ENCODE measurements at regions not wholly inside any gene's neighbourhood (a gene's known extent, or its start where the extent isn't known, plus 50 kb on each side); places are given as distances from the start of the nearest gene placed in this dataset.

DNA sequence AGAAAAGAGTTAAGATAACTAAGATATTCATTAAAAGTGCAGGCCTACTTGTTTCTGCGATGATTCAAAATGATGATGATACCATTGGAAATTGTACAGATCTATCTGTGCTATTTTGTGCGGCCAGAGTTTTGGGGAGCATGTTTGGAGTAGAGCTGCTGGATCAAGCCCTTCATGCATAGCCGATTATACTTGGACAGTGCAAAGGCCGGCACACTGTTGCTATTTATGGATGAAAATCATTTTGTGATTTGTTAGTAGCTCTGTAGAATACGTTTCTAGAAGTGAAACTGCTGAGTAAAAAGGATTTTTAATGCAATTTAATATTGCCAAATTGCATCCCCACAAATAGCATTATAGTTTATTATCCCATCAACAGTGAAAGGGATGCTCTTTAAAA, 82.1 kb upstream of the NMUR2 start (continued):
- TF ChIP-seq, protein P1, sequence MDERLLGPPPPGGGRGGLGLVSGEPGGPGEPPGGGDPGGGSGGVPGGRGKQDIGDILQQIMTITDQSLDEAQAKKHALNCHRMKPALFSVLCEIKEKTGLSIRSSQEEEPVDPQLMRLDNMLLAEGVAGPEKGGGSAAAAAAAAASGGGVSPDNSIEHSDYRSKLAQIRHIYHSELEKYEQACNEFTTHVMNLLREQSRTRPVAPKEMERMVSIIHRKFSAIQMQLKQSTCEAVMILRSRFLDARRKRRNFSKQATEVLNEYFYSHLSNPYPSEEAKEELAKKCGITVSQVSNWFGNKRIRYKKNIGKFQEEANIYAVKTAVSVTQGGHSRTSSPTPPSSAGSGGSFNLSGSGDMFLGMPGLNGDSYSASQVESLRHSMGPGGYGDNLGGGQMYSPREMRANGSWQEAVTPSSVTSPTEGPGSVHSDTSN (CRISPR knock-in tag; IDR thresholded peaks at IDR 0.05): no peak
- TF ChIP-seq XRCC5 (optimal IDR thresholded peaks at IDR 0.05; ENCODE audit: low read length): no peak

DNA sequence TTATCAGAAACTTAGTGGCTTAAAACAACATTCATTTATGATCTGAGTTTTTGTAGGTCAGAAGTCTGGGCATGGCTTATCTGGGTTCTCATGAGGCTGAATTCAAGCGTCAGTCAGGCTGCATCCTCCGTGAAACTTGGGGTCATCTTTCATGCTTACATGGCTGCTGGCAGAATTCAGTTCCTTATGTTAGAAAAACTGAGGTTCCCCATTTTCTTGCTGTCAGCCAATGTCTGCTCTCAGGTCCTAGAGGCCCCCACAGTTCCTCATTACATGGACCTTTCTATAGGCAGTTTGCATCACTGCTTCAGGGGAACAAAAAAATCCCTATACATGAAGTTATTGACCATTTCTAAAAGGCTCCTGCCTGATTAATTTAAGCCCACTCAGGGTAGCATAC, 83.8 kb upstream of the NMUR2 start:
- DNase-seq (ENCODE audit: low spot score): no peak
- no peaks in the 10 kb centered on the region for H3K36me3 ChIP-seq (replicated peaks in 1 of 2; ENCODE audit: control insufficient read depth in 1 of 2, insufficient read depth in 2 of 2, low read length in 2 of 2)
- no peaks in the 10 kb centered on the region for H3K27me3 ChIP-seq (ENCODE audit: control insufficient read depth in 1 of 2, insufficient read depth in 2 of 2, low read length in 2 of 2)
- BruUV-seq (replicated peaks): no TSS peak
- no peaks in the 10 kb centered on the region for H4K20me1 ChIP-seq (ENCODE audit: insufficient read depth, low read length)
- intact Hi-C loops (cut with micrococcal nuclease; ENCODE audit: unreplicated experiment) (no loop called here), in situ Hi-C loops (cut with HindIII; ENCODE audit: extremely low pct_ligation_motif_present, low pct_unique_long_range_greater_than_20kb) (no loop called here)
- 20% methylated on average over 1 of the region's 2 CpGs for WGBS (ENCODE audit: low lambda C conversion rate)
- CTCF ChIA-PET (ENCODE audit: low intra/inter-chr PET ratio, low total read pairs): no interaction called here
- no peak overlapping the region for H2AFZ ChIP-seq (ENCODE audit: low read length)
- H3K9ac ChIP-seq (ENCODE audit: insufficient read depth, low read depth, low read length): no peak overlapping the region
- H3K79me2 ChIP-seq (ENCODE audit: insufficient read depth, low read length): no peaks in the 10 kb centered on the region
- POLR2A ChIA-PET: no interaction called here
- H3K27ac ChIP-seq (ENCODE audit: extremely low read length, insufficient read depth, low read length): no peak overlapping the region
- H3K9me3 ChIP-seq (ENCODE audit: low read length): no peaks in the 10 kb centered on the region
- no peak overlapping the region for H3K4me3 ChIP-seq (replicated peaks in 1 of 3; ENCODE audit: insufficient read depth in 1 of 3, low read depth in 2 of 3, low read length in 3 of 3)
- H3K4me1 ChIP-seq (ENCODE audit: insufficient read depth, low read length): no peaks in the 10 kb centered on the region
- H3K4me2 ChIP-seq (ENCODE audit: low read depth, low read length): no peak overlapping the region
- no peak for FAIRE-seq
- no peak for ATAC-seq
- TF ChIP-seq, protein P2, sequence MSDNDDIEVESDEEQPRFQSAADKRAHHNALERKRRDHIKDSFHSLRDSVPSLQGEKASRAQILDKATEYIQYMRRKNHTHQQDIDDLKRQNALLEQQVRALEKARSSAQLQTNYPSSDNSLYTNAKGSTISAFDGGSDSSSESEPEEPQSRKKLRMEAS (IDR thresholded peaks at IDR 0.05): no peak
- TF ChIP-seq, protein P3, sequence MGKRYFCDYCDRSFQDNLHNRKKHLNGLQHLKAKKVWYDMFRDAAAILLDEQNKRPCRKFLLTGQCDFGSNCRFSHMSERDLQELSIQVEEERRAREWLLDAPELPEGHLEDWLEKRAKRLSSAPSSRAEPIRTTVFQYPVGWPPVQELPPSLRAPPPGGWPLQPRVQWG (CRISPR knock-in tag; IDR thresholded peaks at IDR 0.05; ENCODE audit: borderline replicate concordance, low read depth): no peak
- TF ChIP-seq PAWR (CRISPR knock-in tag; IDR thresholded peaks at IDR 0.05; ENCODE audit: borderline replicate concordance) (no peak), ZNF350 (CRISPR knock-in tag; IDR thresholded peaks at IDR 0.05; ENCODE audit: borderline replicate concordance, low read depth) (no peak), NR3C1 (CRISPR knock-in tag; IDR thresholded peaks at IDR 0.05) (no peak), RBM39 (IDR thresholded peaks at IDR 0.05; ENCODE audit: low read depth, low read length, poor library complexity, severe bottlenecking) (no peak), KLF16 (CRISPR knock-in tag; IDR thresholded peaks at IDR 0.05) (no peak), YEATS4 (CRISPR knock-in tag; IDR thresholded peaks at IDR 0.05; ENCODE audit: borderline replicate concordance) (no peak), GFI1 (CRISPR knock-in tag; IDR thresholded peaks at IDR 0.05; ENCODE audit: borderline replicate concordance) (no peak), EHMT2 (IDR thresholded peaks at IDR 0.05; ENCODE audit: borderline replicate concordance, low read depth, low read length) (no peak), CHD2 (IDR thresholded peaks at IDR 0.05; ENCODE audit: low read depth, low read length) (no peak), NCOR1 (IDR thresholded peaks at IDR 0.05; ENCODE audit: borderline replicate concordance, low read length) (no peak), JUND (CRISPR knock-in tag; IDR thresholded peaks at IDR 0.05) (no peak), FOXK1 (CRISPR knock-in tag; IDR thresholded peaks at IDR 0.05; ENCODE audit: borderline replicate concordance, low read depth) (no peak), ZNF737 (CRISPR knock-in tag; IDR thresholded peaks at IDR 0.05; ENCODE audit: borderline replicate concordance) (no peak), IKZF1 (IDR thresholded peaks at IDR 0.05) (no peak), SP140L (CRISPR knock-in tag; IDR thresholded peaks at IDR 0.05; ENCODE audit: borderline replicate concordance) (no peak), ZNF672 (CRISPR knock-in tag; IDR thresholded peaks at IDR 0.05) (no peak)
- TF ChIP-seq, protein P4, sequence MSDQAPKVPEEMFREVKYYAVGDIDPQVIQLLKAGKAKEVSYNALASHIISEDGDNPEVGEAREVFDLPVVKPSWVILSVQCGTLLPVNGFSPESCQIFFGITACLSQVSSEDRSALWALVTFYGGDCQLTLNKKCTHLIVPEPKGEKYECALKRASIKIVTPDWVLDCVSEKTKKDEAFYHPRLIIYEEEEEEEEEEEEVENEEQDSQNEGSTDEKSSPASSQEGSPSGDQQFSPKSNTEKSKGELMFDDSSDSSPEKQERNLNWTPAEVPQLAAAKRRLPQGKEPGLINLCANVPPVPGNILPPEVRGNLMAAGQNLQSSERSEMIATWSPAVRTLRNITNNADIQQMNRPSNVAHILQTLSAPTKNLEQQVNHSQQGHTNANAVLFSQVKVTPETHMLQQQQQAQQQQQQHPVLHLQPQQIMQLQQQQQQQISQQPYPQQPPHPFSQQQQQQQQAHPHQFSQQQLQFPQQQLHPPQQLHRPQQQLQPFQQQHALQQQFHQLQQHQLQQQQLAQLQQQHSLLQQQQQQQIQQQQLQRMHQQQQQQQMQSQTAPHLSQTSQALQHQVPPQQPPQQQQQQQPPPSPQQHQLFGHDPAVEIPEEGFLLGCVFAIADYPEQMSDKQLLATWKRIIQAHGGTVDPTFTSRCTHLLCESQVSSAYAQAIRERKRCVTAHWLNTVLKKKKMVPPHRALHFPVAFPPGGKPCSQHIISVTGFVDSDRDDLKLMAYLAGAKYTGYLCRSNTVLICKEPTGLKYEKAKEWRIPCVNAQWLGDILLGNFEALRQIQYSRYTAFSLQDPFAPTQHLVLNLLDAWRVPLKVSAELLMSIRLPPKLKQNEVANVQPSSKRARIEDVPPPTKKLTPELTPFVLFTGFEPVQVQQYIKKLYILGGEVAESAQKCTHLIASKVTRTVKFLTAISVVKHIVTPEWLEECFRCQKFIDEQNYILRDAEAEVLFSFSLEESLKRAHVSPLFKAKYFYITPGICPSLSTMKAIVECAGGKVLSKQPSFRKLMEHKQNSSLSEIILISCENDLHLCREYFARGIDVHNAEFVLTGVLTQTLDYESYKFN (CRISPR knock-in tag; conservative IDR thresholded peaks at IDR 0.05): no peak
